ENCODE measurements at regions not wholly inside any gene's neighbourhood (a gene's known extent, or its start where the extent isn't known, plus 50 kb on each side); places are given as distances from the start of the nearest gene placed in this dataset.

GRCh38 chr5:62059960-62060359 lies 246.0 kb upstream of the KIF2A start:
- H2BK12ac ChIP-seq (ENCODE audit: low read length) = no peak overlapping the region
- H3K4me2 ChIP-seq (ENCODE audit: insufficient read depth, low read length, poor library complexity, severe bottlenecking) = no peak overlapping the region
- no peak overlapping the region for H2BK15ac ChIP-seq (ENCODE audit: low read length)
- H3K79me1 ChIP-seq (ENCODE audit: low read depth, low read length) = no peaks in the 10 kb centered on the region
- no peak overlapping the region for H3K23ac ChIP-seq (ENCODE audit: low read depth, low read length, poor library complexity)
- no peak overlapping the region for H2BK120ac ChIP-seq (ENCODE audit: low read depth, low read length)
- no peak overlapping the region for H3K27ac ChIP-seq (replicated peaks; ENCODE audit: low read length)
- WGBS, 2 donors (ENCODE audit: extremely low coverage in 2 of 2, insufficient read length in 2 of 2, insufficient replicate concordance in 1 of 2) = no CpG with 5 or more reads among the region's 2 CpGs
- no peak overlapping the region for H3K4me3 ChIP-seq (ENCODE audit: low read length in 2 of 2)
- no peak overlapping the region for H2BK5ac ChIP-seq (ENCODE audit: low read length)
- H3K4me1 ChIP-seq (ENCODE audit: control insufficient read depth in 2 of 2, insufficient read depth in 1 of 2, low read depth in 1 of 2, low read length in 2 of 2) = peaks cover 2 to 4% of the 10 kb centered on the region in 2 donors
- H4K8ac ChIP-seq (ENCODE audit: low read depth, low read length) = no peak overlapping the region
- H3K14ac ChIP-seq (ENCODE audit: low read length) = no peak overlapping the region
- H3K9ac ChIP-seq (ENCODE audit: low read depth, low read length, poor library complexity) = no peak overlapping the region
- no peaks in the 10 kb centered on the region for H3K36me3 ChIP-seq (replicated peaks in 1 of 2; ENCODE audit: control insufficient read depth in 2 of 2, insufficient read depth in 2 of 2, low read length in 2 of 2)
- H2AK5ac ChIP-seq (ENCODE audit: low read depth, low read length) = no peak overlapping the region
- H3K9me3 ChIP-seq (replicated peaks in 1 of 2; ENCODE audit: control insufficient read depth in 2 of 2, insufficient read depth in 1 of 2, low read depth in 1 of 2, low read length in 2 of 2) = no peaks in the 10 kb centered on the region
- no peak overlapping the region for H4K91ac ChIP-seq (ENCODE audit: low read depth, low read length, poor library complexity)
- H2AFZ ChIP-seq (ENCODE audit: low read length) = no peak overlapping the region
- no peaks in the 10 kb centered on the region for H3K27me3 ChIP-seq (ENCODE audit: control insufficient read depth in 3 of 3, insufficient read depth in 3 of 3, low read depth in 1 of 3, low read length in 3 of 3)
- no peak overlapping the region for H3K4ac ChIP-seq (ENCODE audit: low read length)
- DNase-seq (ENCODE audit: low spot score) = no peak
- no peak overlapping the region for H3K18ac ChIP-seq (ENCODE audit: low read length)

- no peak overlapping the region for H3K4me3 ChIP-seq (ENCODE audit: low read length in 2 of 2)
- H2AK5ac ChIP-seq (ENCODE audit: low read depth, low read length) = no peak overlapping the region
- no peak overlapping the region for H4K91ac ChIP-seq (ENCODE audit: low read depth, low read length, poor library complexity)
- H3K4me2 ChIP-seq (ENCODE audit: insufficient read depth, low read length, poor library complexity, severe bottlenecking) = no peak overlapping the region
- no peaks in the 10 kb centered on the region for H3K79me1 ChIP-seq (ENCODE audit: low read depth, low read length)
- H3K4me1 ChIP-seq (ENCODE audit: control insufficient read depth in 2 of 2, insufficient read depth in 1 of 2, low read depth in 1 of 2, low read length in 2 of 2) = peaks cover 5% of the 10 kb centered on the region in 2 donors
- DNase-seq (ENCODE audit: low spot score) = no peak
- H3K27me3 ChIP-seq (ENCODE audit: control insufficient read depth in 3 of 3, insufficient read depth in 3 of 3, low read depth in 1 of 3, low read length in 3 of 3) = no peaks in the 10 kb centered on the region
- no peaks in the 10 kb centered on the region for H3K36me3 ChIP-seq (replicated peaks in 1 of 2; ENCODE audit: control insufficient read depth in 2 of 2, insufficient read depth in 2 of 2, low read length in 2 of 2)
- H2BK12ac ChIP-seq (ENCODE audit: low read length) = no peak overlapping the region
- no peak overlapping the region for H4K8ac ChIP-seq (ENCODE audit: low read depth, low read length)
- no peak overlapping the region for H3K4ac ChIP-seq (ENCODE audit: low read length)
- no CpG with 5 or more reads among the region's 4 CpGs for WGBS, 2 donors (ENCODE audit: extremely low coverage in 2 of 2, insufficient read length in 2 of 2, insufficient replicate concordance in 1 of 2)
- H3K9ac ChIP-seq (ENCODE audit: low read depth, low read length, poor library complexity) = no peak overlapping the region
- H2BK15ac ChIP-seq (ENCODE audit: low read length) = no peak overlapping the region
- H3K18ac ChIP-seq (ENCODE audit: low read length) = no peak overlapping the region
- H2BK120ac ChIP-seq (ENCODE audit: low read depth, low read length) = no peak overlapping the region
- no peak overlapping the region for H3K27ac ChIP-seq (replicated peaks; ENCODE audit: low read length)
- H2AFZ ChIP-seq (ENCODE audit: low read length) = no peak overlapping the region
- H2BK5ac ChIP-seq (ENCODE audit: low read length) = no peak overlapping the region
- no peak overlapping the region for H3K23ac ChIP-seq (ENCODE audit: low read depth, low read length, poor library complexity)
- no peak overlapping the region for H3K14ac ChIP-seq (ENCODE audit: low read length)
- H3K9me3 ChIP-seq (replicated peaks in 1 of 2; ENCODE audit: control insufficient read depth in 2 of 2, insufficient read depth in 1 of 2, low read depth in 1 of 2, low read length in 2 of 2) = no peaks in the 10 kb centered on the region
Measured at GRCh38 chr5:62065050-62065449, 241.0 kb upstream of the KIF2A start.

GRCh38 chr5:62066761-62067277 lies 239.2 kb upstream of the KIF2A start:
- no peak overlapping the region for H3K4ac ChIP-seq (ENCODE audit: low read length)
- no peak for DNase-seq (ENCODE audit: low spot score)
- H2BK15ac ChIP-seq (ENCODE audit: low read length) = no peak overlapping the region
- H4K91ac ChIP-seq (ENCODE audit: low read depth, low read length, poor library complexity) = no peak overlapping the region
- H3K18ac ChIP-seq (ENCODE audit: low read length) = no peak overlapping the region
- no peak overlapping the region for H3K23ac ChIP-seq (ENCODE audit: low read depth, low read length, poor library complexity)
- no peak overlapping the region for H2AK5ac ChIP-seq (ENCODE audit: low read depth, low read length)
- no peaks in the 10 kb centered on the region for H3K27me3 ChIP-seq (ENCODE audit: control insufficient read depth in 3 of 3, insufficient read depth in 3 of 3, low read depth in 1 of 3, low read length in 3 of 3)
- peaks cover 5% of the 10 kb centered on the region in 2 donors for H3K4me1 ChIP-seq (ENCODE audit: control insufficient read depth in 2 of 2, insufficient read depth in 1 of 2, low read depth in 1 of 2, low read length in 2 of 2)
- H2AFZ ChIP-seq (ENCODE audit: low read length) = no peak overlapping the region
- H4K8ac ChIP-seq (ENCODE audit: low read depth, low read length) = no peak overlapping the region
- H3K14ac ChIP-seq (ENCODE audit: low read length) = no peak overlapping the region
- H3K36me3 ChIP-seq (replicated peaks in 1 of 2; ENCODE audit: control insufficient read depth in 2 of 2, insufficient read depth in 2 of 2, low read length in 2 of 2) = no peaks in the 10 kb centered on the region
- no peaks in the 10 kb centered on the region for H3K79me1 ChIP-seq (ENCODE audit: low read depth, low read length)
- H3K4me3 ChIP-seq (ENCODE audit: low read length in 2 of 2) = no peak overlapping the region
- H2BK12ac ChIP-seq (ENCODE audit: low read length) = no peak overlapping the region
- H3K4me2 ChIP-seq (ENCODE audit: insufficient read depth, low read length, poor library complexity, severe bottlenecking) = no peak overlapping the region
- H3K9ac ChIP-seq (ENCODE audit: low read depth, low read length, poor library complexity) = no peak overlapping the region
- no peaks in the 10 kb centered on the region for H3K9me3 ChIP-seq (replicated peaks in 1 of 2; ENCODE audit: control insufficient read depth in 2 of 2, insufficient read depth in 1 of 2, low read depth in 1 of 2, low read length in 2 of 2)
- H2BK5ac ChIP-seq (ENCODE audit: low read length) = no peak overlapping the region
- H2BK120ac ChIP-seq (ENCODE audit: low read depth, low read length) = no peak overlapping the region
- H3K27ac ChIP-seq (replicated peaks; ENCODE audit: low read length) = no peak overlapping the region

- Histone ChIP-seq H2BK15ac (ENCODE audit: low read length) (no peak overlapping the region), H3K27ac (replicated peaks; ENCODE audit: low read length) (no peak overlapping the region), H3K23ac (ENCODE audit: low read depth, low read length, poor library complexity) (no peak overlapping the region), H3K18ac (ENCODE audit: low read length) (no peak overlapping the region), H3K79me1 (ENCODE audit: low read depth, low read length) (no peaks in the 10 kb centered on the region), H2BK5ac (ENCODE audit: low read length) (no peak overlapping the region), H3K4me2 (ENCODE audit: insufficient read depth, low read length, poor library complexity, severe bottlenecking) (no peak overlapping the region), H3K9ac (ENCODE audit: low read depth, low read length, poor library complexity) (no peak overlapping the region), H4K91ac (ENCODE audit: low read depth, low read length, poor library complexity) (no peak overlapping the region), H3K14ac (ENCODE audit: low read length) (no peak overlapping the region), H3K4me3 (ENCODE audit: low read length in 2 of 2) (no peak overlapping the region), H3K27me3 (ENCODE audit: control insufficient read depth in 3 of 3, insufficient read depth in 3 of 3, low read depth in 1 of 3, low read length in 3 of 3) (no peaks in the 10 kb centered on the region), H2AK5ac (ENCODE audit: low read depth, low read length) (no peak overlapping the region), H2BK120ac (ENCODE audit: low read depth, low read length) (no peak overlapping the region), H3K9me3 (replicated peaks in 1 of 2; ENCODE audit: control insufficient read depth in 2 of 2, insufficient read depth in 1 of 2, low read depth in 1 of 2, low read length in 2 of 2) (no peaks in the 10 kb centered on the region), H3K4me1 (ENCODE audit: control insufficient read depth in 2 of 2, insufficient read depth in 1 of 2, low read depth in 1 of 2, low read length in 2 of 2) (peaks cover 5% of the 10 kb centered on the region in 2 donors), H2BK12ac (ENCODE audit: low read length) (no peak overlapping the region), H3K4ac (ENCODE audit: low read length) (no peak overlapping the region), H4K8ac (ENCODE audit: low read depth, low read length) (no peak overlapping the region), H3K36me3 (replicated peaks in 1 of 2; ENCODE audit: control insufficient read depth in 2 of 2, insufficient read depth in 2 of 2, low read length in 2 of 2) (no peaks in the 10 kb centered on the region), H2AFZ (ENCODE audit: low read length) (no peak overlapping the region)
- no CpG with 5 or more reads among the region's 3 CpGs for WGBS, 2 donors (ENCODE audit: extremely low coverage in 2 of 2, insufficient read length in 2 of 2, insufficient replicate concordance in 1 of 2)
- no peak for DNase-seq (ENCODE audit: low spot score)
Measured at GRCh38 chr5:62068554-62068953, 237.5 kb upstream of the KIF2A start.
